Right renal pelvis (tissue), 4 donors: ENCODE measurements at regions not wholly inside any gene's neighbourhood (a gene's known extent, or its start where the extent isn't known, plus 50 kb on each side); places are given as distances from the start of the nearest gene placed in this dataset.

Experiments
- DNase-seq, 4 donors: peaks; one replicate each; pipeline ENCODE4 v3.0.0-alpha.2; 2013; ENCODE audit warnings: low read depth in 4 of 4, low spot score in 3 of 4, missing footprints in 1 of 4

DNA sequence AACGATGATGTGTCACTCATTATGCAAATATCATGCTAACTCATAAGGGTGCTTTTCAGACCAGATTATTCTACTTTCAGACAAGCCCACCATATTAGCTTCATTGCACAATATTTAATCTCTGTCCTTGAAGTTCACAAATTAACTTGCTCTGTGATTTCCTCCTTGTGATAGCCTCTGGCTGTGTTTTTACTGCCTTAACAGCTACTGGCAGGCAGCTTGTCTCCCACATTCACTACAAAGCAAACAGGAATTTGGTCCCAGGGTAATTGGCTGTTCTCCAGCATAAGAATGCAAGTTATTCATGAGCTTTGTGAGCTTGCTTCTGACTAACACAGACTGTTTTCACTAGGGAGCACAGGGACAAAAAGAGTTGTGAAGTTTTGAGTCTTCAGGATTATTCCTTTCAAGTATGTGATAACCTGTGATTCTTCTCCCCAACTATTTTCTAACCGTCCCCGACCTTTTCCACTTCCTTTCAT, 87.9 kb upstream of the HMCN1 start:
- DNase-seq = peak; percentile 73 to 93 (median 89)

DNA sequence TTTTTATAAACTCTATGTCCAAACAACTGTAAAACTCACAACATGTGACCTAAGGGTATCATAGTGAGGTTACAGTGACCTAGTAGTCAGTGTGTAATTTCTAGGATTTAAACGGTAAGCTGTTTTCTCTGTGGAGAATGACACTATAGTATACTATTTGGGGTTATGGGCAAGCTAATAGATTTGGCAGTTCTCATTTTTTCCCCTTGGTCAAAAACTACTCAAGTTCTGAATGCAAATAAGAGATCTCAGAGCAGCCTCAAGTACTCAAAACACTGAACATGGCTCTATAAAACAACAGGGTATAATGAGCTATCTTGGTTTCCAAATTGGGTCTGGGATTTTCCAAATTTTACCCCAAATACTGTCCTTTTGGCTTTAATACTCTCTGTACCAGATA, 88.5 kb upstream of the HMCN1 start:
- no peak for DNase-seq

DNA sequence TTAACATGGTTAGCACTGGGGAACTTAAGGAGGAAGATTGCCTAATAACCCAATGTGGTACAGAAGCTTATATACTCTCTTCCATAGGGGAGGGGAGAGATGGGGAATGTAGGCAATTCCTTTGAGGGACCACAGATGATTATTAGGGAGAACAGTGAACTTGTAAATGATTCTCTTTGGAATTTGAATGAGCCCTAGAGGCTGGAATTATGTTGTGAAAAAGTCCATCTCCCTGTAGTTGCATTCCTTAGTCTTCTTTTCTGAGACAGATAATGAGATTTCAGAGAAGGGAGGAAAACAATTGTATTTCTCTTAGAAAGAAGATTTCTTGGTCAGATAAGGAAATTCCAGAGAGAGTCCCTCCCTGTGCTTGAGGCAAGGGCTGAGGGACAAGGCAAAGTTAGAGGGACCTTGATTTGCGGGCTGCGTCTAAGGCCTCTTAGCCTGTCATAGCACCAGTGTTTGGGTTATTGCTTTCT, 89.0 kb upstream of the HMCN1 start:
- no peak for DNase-seq

DNA sequence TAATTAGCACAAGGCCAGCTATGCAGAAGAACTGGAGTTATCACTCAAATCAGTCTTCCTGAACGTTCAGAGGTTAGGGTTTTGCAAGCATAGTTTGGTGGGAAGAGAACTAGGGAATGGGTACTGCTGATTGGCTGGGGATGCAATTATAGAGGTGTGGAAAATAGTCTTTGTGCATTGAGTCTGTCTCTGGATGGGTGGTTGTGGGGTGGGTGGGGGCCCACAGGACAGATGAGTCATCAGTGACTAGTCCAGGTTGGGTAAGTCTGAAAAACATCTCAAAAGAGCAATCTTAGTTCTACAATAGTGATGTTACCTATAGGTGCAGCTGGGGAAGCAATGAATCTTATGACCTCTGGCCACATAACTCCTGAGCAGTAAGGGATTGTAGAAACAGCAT, 89.7 kb upstream of the HMCN1 start:
- no peak for DNase-seq

- DNase-seq = no peak
Measured at GRCh38 chr1:185636848-185637247, 97.3 kb upstream of the HMCN1 start.

- DNase-seq = no peak
Measured at GRCh38 chr1:185634704-185635103, 99.5 kb upstream of the HMCN1 start.

- no peak for DNase-seq
Measured at GRCh38 chr1:185632659-185633423, 101.3 kb upstream of the HMCN1 start.

- no peak for DNase-seq
Measured at GRCh38 chr1:185631843-185632242, 102.3 kb upstream of the HMCN1 start.

GRCh38 chr1:185627761-185628501, 106.3 kb upstream of the HMCN1 start:
- no peak for DNase-seq

DNA sequence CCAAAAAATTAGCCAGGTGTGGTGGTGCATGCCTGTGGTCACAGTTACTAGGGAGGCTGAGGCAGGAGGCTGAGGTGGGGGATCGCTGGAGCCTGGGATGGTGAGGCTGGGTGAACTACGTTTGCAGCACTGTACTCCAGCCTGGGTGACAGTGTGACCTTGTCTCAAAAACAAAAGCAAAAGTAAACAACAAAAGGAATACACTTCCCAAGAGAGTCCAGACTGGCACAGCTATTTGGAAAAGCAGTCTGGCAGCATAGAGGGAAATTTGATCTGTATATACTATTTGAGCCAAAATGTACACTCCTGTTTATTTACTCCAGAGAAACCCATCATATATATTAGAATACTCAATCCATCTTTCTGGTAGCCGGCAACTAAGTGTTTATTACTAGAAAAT, 107.0 kb upstream of the HMCN1 start:
- DNase-seq = no peak

GRCh38 chr1:185626344-185626743, 107.8 kb upstream of the HMCN1 start:
- no peak for DNase-seq

- no peak for DNase-seq
Measured at GRCh38 chr1:185610954-185611353, 123.2 kb upstream of the HMCN1 start.

GRCh38 chr1:185608177-185608576, 126.0 kb upstream of the HMCN1 start:
- no peak for DNase-seq

DNA sequence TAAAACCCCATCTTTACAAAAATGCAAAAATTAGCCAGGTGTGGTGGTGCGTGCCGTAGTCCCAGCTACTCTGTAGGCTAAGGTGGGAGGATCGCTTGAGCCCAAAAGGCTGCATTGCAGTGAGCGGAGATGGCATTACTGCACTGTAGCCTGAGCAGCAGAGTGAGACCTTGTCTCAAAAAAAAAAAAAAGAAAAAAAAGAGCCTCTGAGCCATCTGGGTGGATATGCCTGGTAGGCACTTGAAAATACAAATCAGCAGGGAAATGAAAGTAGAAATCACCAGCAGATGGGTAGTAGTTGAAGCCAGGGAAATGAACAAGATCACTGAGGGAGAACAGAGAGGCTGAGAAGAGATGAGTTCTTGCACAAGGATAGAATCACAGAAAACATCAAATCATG, 131.0 kb upstream of the HMCN1 start:
- DNase-seq = no peak

DNA sequence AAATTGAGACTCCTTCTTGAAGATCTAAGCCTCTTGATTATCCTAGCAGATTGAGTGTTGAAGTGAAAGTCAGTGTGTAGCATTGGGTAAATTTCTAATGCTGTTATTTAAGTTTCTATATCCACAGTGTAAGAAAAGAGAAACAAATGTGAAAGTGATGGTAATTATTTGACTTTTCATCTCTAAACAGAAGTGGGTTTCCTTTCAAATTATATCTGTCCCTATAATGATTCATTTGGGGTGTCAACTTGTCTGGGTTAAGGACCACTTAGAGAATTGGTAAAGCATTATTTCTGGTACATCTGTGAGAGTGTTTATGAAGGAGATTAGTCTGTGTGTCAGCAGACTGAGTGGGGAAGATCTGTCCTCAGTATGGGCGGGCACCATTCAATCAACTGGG, 133.0 kb upstream of the HMCN1 start:
- no peak for DNase-seq

DNA sequence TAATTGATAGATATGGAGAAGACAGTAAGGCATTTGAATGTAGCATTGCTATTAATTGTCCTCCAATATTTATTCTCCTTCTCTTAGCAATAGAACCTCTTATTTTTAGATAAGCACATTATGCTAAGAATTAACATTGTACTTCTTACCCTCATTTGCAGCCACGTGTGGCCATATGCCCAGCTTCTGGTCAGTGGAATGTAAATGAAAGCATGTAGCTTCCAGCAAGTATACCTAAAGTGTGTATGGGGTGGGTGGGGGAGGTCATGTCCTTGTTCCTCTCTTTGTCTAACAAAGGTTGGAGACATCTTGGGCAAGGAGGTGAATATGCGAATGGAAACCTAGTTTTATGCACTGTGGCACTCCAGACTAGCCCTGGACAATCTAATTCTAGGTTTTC, 133.6 kb upstream of the HMCN1 start:
- no peak for DNase-seq

DNA sequence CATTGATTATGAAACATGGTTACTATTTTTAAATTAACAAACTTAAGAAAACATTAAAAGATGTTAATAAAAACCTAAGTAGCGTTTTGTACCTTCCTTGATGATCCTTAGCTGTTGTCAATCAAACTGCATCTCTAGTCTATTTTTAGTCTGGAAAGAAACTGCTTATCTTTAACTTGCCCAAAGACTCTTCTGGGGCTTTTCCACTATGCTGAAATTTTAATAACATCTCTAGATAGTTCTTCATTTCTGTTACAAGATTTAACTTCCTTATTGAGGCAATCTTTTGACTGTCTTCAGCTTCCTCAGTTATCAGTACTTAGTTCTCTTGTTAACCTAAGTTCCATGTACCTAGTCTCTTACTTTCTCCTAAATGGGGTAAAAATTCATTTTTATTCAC, 135.9 kb upstream of the HMCN1 start:
- no peak for DNase-seq

DNA sequence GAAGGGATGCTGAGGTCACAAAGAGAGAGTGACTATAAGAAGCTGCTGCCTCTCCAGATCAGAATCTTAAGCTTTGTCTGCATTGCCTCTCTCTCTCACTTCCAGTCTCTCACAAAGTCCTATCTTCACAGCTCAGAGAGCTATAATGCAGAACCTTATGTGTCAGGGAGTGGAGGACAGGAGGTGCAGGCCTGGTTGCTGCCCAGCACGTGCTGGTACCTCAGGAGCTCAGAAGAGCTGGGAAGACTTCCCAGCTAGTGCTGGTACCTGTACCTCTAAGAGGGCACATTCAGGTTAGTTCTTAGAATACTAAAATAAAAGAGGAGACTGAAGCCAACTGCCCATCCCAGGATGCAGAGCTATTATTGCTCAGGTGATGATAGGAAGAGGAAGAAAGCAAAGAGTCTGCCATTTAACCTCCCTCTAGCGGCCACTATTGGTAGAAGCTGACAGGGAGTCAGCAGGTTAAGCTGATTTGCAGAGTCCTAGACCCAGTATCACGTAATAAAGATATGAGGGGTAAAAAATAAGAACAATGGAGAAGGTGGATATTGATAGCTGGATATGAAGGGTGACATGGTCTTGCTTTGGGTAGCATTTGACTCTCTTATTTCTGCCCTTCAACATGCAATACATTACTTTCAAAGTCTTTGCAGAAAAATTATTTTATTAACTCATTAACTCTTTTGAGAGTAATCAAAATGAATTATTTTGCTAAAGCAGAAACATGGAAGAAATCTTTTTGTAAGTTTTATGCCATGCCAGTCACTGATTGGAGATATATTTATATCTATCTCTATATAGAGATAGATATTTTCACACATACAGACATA, 138.1 kb upstream of the HMCN1 start:
- no peak for DNase-seq

DNA sequence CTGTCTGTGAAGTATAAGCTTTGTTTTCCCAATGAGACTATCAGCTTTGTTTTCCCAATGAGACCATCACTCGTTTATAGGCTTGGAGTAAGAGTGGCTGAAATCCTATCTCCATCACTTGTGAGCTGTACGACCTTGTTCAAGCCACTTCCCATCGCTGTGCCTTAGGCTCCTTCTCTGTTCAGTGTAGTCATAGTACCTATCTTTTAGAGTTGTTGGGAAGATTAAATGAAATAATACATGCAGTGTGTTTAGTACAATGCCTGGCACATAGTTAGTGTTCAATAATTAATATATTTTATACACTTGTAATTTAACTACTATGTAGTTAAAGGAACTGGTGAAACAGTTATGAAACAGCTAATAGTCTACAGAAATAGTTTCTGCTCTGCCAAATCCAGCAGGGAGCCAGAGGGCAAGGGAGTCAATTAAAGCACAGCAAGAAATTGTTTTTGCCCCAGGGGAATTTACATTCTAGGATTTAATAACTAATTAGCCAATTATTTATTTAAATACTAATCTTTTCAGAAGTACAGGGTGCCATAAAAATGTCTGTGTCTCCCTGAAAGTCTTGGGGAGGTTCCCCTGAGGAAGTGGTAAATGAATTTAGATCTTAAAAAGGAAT, 139.3 kb upstream of the HMCN1 start:
- DNase-seq = no peak

DNA sequence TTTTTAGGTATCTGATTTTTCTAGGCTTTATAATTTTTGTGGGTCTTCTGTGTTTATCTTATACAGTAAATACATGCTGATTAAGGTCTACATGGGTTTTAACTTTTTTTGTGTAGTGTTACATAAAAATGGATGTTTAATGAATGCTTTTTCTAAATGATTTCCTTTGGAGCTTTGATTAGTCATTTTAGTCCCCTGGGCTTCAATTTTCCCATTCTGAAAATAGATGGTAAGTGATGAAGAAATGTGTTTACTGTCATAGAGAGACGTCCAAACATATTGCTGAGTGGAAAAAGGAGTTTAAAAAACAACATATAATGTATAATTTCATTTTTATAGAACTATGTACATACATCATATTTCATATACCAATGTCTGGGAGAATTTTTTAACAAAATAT, 140.9 kb upstream of the HMCN1 start:
- DNase-seq = no peak

GRCh38 chr1:185585770-185586169, 148.4 kb upstream of the HMCN1 start:
- DNase-seq = no peak
